ENCODE measurements at regions not wholly inside any gene's neighbourhood (a gene's known extent, or its start where the extent isn't known, plus 50 kb on each side); places are given as distances from the start of the nearest gene placed in this dataset.
"Not testable (repeated sequence)": the region's sequence is repeated elsewhere in the genome, so short reads cannot be mapped to it uniquely, and the experiment has no call there.

GRCh38 chr2:132365963-132366362 lies 50.6 kb upstream of the GPR39 start:
- H3K9me3 ChIP-seq (ENCODE audit: control insufficient read depth in 2 of 2, low read length in 2 of 2); H3K27ac ChIP-seq (ENCODE audit: low read length); H3K36me3 ChIP-seq (ENCODE audit: control insufficient read depth in 2 of 2, insufficient read depth in 2 of 2, low read length in 2 of 2); H3K27me3 ChIP-seq (ENCODE audit: control insufficient read depth in 1 of 2, insufficient read depth in 2 of 2, low read length in 2 of 2); H3K9ac ChIP-seq (ENCODE audit: low read length in 2 of 2); H3K4me1 ChIP-seq (ENCODE audit: control insufficient read depth, insufficient read depth, low read length); H3K4me3 ChIP-seq (ENCODE audit: low read length in 2 of 2): not testable (repeated sequence)

- Histone ChIP-seq H3K27me3 (ENCODE audit: control insufficient read depth in 1 of 2, insufficient read depth in 2 of 2, low read length in 2 of 2) (no peaks in the 10 kb centered on the region), H3K9me3 (ENCODE audit: control insufficient read depth in 2 of 2, low read length in 2 of 2) (peaks cover 0 to 3% of the 10 kb centered on the region in 2 donors), H3K4me1 (ENCODE audit: control insufficient read depth, insufficient read depth, low read length) (no peaks in the 10 kb centered on the region), H3K4me3 (ENCODE audit: low read length in 2 of 2) (no peak overlapping the region), H3K36me3 (ENCODE audit: control insufficient read depth in 2 of 2, insufficient read depth in 2 of 2, low read length in 2 of 2) (no peaks in the 10 kb centered on the region), H3K9ac (ENCODE audit: low read length in 2 of 2) (no peak overlapping the region), H3K27ac (ENCODE audit: low read length) (no peak overlapping the region)
Observed at GRCh38 chr2:132366421-132367180, 50.0 kb upstream of the GPR39 start.
